Right lobe of liver (tissue), 4 donors: ENCODE measurements at regions not wholly inside any gene's neighbourhood (a gene's known extent, or its start where the extent isn't known, plus 50 kb on each side); places are given as distances from the start of the nearest gene placed in this dataset.

Experiments used
- CTCF ChIP-seq, 4 donors: fragments of 200-600 bp in 3 of 4; fragments of 450-650 bp in 1 of 4; IDR thresholded peaks; one replicate each; pipeline versions ENCODE4 v1.5.1 to v1.8.0; 2016 to 2022; ENCODE audit warnings: antibody characterized with exemption in 4 of 4, mild to moderate bottlenecking in 2 of 4
- POLR2A ChIP-seq: fragments of 450-650 bp; IDR thresholded peaks from one replicate; pipeline ENCODE4 v1.6.1; 2017; ENCODE audit warnings: antibody characterized with exemption, mild to moderate bottlenecking
- donor health status: DM: no; HTN: no; CAD: no.
- donor health status: DM: no; HTN: no; CAD: no.
- donor health status: DM: no; HTN: yes; CAD: no.

GRCh38 chr11:29816359-29816758, 200.5 kb downstream of the KCNA4 start:
- no peak for TF ChIP-seq CTCF (IDR thresholded peaks at IDR 0.05)
- TF ChIP-seq POLR2A = no peak
